ENCODE measurements at regions not wholly inside any gene's neighbourhood (a gene's known extent, or its start where the extent isn't known, plus 50 kb on each side); places are given as distances from the start of the nearest gene placed in this dataset.

DNA sequence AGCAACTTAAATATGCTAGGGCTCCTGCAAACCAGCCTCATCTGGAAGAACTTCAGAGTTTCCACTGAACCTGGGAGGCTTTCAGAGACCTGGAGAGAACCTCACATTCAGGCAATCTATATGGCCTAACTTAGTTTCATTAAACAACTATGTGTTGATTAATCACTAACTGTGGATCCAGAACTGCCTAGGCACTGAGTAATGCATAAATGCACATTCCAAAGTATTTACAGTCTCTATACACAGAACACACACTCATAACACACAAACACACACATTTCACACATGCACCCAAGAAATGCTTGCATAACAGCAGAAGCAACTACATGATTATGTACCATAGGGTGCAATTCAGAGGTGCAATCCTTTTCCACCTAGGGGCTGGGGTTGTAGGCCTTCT lies 552.8 kb downstream of the BCL11A start:
- Histone ChIP-seq H3K27me3 (ENCODE audit: insufficient read depth, low read depth, low read length) (no peaks in the 10 kb centered on the region), H3K4me3 (ENCODE audit: low read length) (no peak overlapping the region), H3K27ac (ENCODE audit: low read length) (no peak overlapping the region), H3K4me2 (ENCODE audit: low read length) (no peak overlapping the region), H3K36me3 (ENCODE audit: insufficient read depth, low read length) (no peaks in the 10 kb centered on the region), H3K9me2 (ENCODE audit: insufficient read depth, low read length) (no peaks in the 10 kb centered on the region), H2AFZ (ENCODE audit: low read depth, low read length) (no peak overlapping the region), H4K20me1 (ENCODE audit: insufficient read depth) (no peaks in the 10 kb centered on the region), H3K79me2 (replicated peaks; ENCODE audit: insufficient read depth, low read length) (no peaks in the 10 kb centered on the region), H3K9ac (ENCODE audit: low read length) (no peak overlapping the region), H3F3A (ENCODE audit: insufficient read depth, low read length, poor library complexity, severe bottlenecking) (no peaks in the 10 kb centered on the region), H3K9me3 (ENCODE audit: low read length) (no peaks in the 10 kb centered on the region)
- no peak for TF ChIP-seq SMC3 (conservative IDR thresholded peaks at IDR 0.05; ENCODE audit: poor library complexity)
- no peak for TF ChIP-seq REST (IDR thresholded peaks at IDR 0.05; ENCODE audit: borderline replicate concordance)
- no peak for TF ChIP-seq TAF1 (IDR thresholded peaks at IDR 0.05; ENCODE audit: low read depth)
- TF ChIP-seq EP300 (conservative IDR thresholded peaks at IDR 0.05; ENCODE audit: poor library complexity, severe bottlenecking), result no peak
- no peak for TF ChIP-seq RAD21 (conservative IDR thresholded peaks at IDR 0.05)
- no peak for TF ChIP-seq POLR2AphosphoS5 (IDR thresholded peaks at IDR 0.05)
- no peak for TF ChIP-seq CTCF (IDR thresholded peaks at IDR 0.05; ENCODE audit: poor library complexity, severe bottlenecking)
- TF ChIP-seq MXI1 (conservative IDR thresholded peaks at IDR 0.05; ENCODE audit: poor library complexity, severe bottlenecking), result no peak
- no peak for TF ChIP-seq EZH2 (IDR thresholded peaks at IDR 0.05; ENCODE audit: borderline replicate concordance, insufficient read depth, low read length, poor library complexity, severe bottlenecking)

DNA sequence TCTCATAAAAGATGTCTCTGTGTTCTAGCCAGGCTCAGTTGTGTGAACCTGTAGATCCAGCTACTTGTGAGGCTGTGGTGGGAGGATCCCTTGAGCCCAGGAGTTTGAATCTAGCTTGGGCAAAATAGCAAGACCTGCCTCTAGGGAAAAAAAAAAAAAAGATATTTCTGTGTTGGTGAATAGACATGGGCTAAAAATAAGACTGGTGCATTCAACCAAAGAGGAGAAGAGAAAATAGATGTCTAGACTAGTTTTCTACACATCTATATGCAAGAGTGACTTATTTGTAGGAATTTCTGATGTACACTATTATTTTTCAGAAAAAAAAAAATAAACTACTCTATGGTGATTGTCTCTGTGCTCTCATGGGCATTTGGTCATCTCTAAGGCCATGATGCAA lies 555.1 kb downstream of the BCL11A start:
- Histone ChIP-seq H3K27me3 (ENCODE audit: insufficient read depth, low read depth, low read length) (no peaks in the 10 kb centered on the region), H4K20me1 (ENCODE audit: insufficient read depth) (no peaks in the 10 kb centered on the region), H3K4me3 (ENCODE audit: low read length) (no peak overlapping the region), H3K9me3 (ENCODE audit: low read length) (no peaks in the 10 kb centered on the region), H3K27ac (ENCODE audit: low read length) (no peak overlapping the region), H3K4me2 (ENCODE audit: low read length) (no peak overlapping the region), H3K9ac (ENCODE audit: low read length) (no peak overlapping the region), H3K9me2 (ENCODE audit: insufficient read depth, low read length) (no peaks in the 10 kb centered on the region), H3K36me3 (ENCODE audit: insufficient read depth, low read length) (no peaks in the 10 kb centered on the region), H3K79me2 (replicated peaks; ENCODE audit: insufficient read depth, low read length) (no peaks in the 10 kb centered on the region), H3F3A (ENCODE audit: insufficient read depth, low read length, poor library complexity, severe bottlenecking) (no peaks in the 10 kb centered on the region), H2AFZ (ENCODE audit: low read depth, low read length) (no peak overlapping the region)
- TF ChIP-seq CTCF (IDR thresholded peaks at IDR 0.05; ENCODE audit: poor library complexity, severe bottlenecking) (no peak), EP300 (conservative IDR thresholded peaks at IDR 0.05; ENCODE audit: poor library complexity, severe bottlenecking) (no peak), REST (IDR thresholded peaks at IDR 0.05; ENCODE audit: borderline replicate concordance) (no peak), TAF1 (IDR thresholded peaks at IDR 0.05; ENCODE audit: low read depth) (no peak), POLR2AphosphoS5 (IDR thresholded peaks at IDR 0.05) (no peak), MXI1 (conservative IDR thresholded peaks at IDR 0.05; ENCODE audit: poor library complexity, severe bottlenecking) (no peak), SMC3 (conservative IDR thresholded peaks at IDR 0.05; ENCODE audit: poor library complexity) (no peak), EZH2 (IDR thresholded peaks at IDR 0.05; ENCODE audit: borderline replicate concordance, insufficient read depth, low read length, poor library complexity, severe bottlenecking) (no peak), RAD21 (conservative IDR thresholded peaks at IDR 0.05) (no peak)
